Neural crest cell (in vitro differentiated cells): ENCODE measurements at regions not wholly inside any gene's neighbourhood (a gene's known extent, or its start where the extent isn't known, plus 50 kb on each side); places are given as distances from the start of the nearest gene placed in this dataset.

Experiments used
- DNase-seq: peaks from one replicate; pipeline ENCODE4 v3.0.0; 2021; ENCODE audit warnings: low read depth, mixed read lengths, low spot score
- H3K27ac Mint-ChIP-seq: one replicate; pipeline ENCODE4 v1.8.0; 2021; ENCODE audit warnings: mild to moderate bottlenecking, mixed read lengths; ENCODE audit not compliant: unreplicated experiment
- H3K27me3 Mint-ChIP-seq: 2 replicates; pipeline ENCODE4 v1.8.0; 2021; ENCODE audit warnings: low read depth, mild to moderate bottlenecking, mixed read lengths
- H3K36me3 Mint-ChIP-seq: 2 replicates; pipeline ENCODE4 v1.8.0; 2021; ENCODE audit warnings: low read depth, mild to moderate bottlenecking, mixed read lengths
- H3K4me1 Mint-ChIP-seq: 2 replicates; pipeline ENCODE4 v1.8.0; 2021; ENCODE audit warnings: mixed read lengths
- H3K4me3 Mint-ChIP-seq: one replicate; pipeline ENCODE4 v1.8.0; 2021; ENCODE audit warnings: mild to moderate bottlenecking, mixed read lengths
- H3K9me3 Mint-ChIP-seq: 2 replicates; pipeline ENCODE4 v1.8.0; 2021; ENCODE audit warnings: mixed read lengths
- TF ChIP-seq, protein P1 (sequence below): fragments of 200-600 bp; sonication (generic); conservative IDR thresholded peaks from 2 replicates; pipeline ENCODE4 v1.5.0; 2021; ENCODE audit warnings: antibody characterized with exemption, mild to moderate bottlenecking

DNA sequence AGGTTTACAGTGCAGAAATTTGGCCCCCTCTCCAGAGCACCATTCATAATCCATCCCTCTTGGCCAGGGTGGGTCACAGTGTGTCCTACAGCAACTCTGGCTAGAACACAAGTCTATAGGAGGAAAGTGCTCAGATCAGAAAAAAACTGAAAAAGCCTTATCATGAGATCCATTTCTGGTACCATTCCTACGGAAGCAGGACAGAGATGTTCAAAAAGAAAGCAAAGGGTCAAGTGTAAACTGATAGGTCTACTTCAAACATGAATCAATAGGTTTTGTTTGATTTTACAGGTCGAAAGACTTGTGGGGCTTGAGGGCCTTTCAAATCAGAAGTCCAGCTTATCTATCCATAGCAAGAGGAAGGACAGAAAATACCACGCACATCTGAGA, 326.4 kb downstream of the SOX9 start:
- no peak overlapping the region for H3K27ac Mint-ChIP-seq
- peaks cover 5% of the 10 kb centered on the region for H3K4me1 Mint-ChIP-seq
- no peaks in the 10 kb centered on the region for H3K27me3 Mint-ChIP-seq
- DNase-seq: no peak
- no peaks in the 10 kb centered on the region for H3K36me3 Mint-ChIP-seq
- TF ChIP-seq, protein P1, sequence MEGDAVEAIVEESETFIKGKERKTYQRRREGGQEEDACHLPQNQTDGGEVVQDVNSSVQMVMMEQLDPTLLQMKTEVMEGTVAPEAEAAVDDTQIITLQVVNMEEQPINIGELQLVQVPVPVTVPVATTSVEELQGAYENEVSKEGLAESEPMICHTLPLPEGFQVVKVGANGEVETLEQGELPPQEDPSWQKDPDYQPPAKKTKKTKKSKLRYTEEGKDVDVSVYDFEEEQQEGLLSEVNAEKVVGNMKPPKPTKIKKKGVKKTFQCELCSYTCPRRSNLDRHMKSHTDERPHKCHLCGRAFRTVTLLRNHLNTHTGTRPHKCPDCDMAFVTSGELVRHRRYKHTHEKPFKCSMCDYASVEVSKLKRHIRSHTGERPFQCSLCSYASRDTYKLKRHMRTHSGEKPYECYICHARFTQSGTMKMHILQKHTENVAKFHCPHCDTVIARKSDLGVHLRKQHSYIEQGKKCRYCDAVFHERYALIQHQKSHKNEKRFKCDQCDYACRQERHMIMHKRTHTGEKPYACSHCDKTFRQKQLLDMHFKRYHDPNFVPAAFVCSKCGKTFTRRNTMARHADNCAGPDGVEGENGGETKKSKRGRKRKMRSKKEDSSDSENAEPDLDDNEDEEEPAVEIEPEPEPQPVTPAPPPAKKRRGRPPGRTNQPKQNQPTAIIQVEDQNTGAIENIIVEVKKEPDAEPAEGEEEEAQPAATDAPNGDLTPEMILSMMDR: no peak
- no peak overlapping the region for H3K4me3 Mint-ChIP-seq
- peaks cover 3% of the 10 kb centered on the region for H3K9me3 Mint-ChIP-seq

DNA sequence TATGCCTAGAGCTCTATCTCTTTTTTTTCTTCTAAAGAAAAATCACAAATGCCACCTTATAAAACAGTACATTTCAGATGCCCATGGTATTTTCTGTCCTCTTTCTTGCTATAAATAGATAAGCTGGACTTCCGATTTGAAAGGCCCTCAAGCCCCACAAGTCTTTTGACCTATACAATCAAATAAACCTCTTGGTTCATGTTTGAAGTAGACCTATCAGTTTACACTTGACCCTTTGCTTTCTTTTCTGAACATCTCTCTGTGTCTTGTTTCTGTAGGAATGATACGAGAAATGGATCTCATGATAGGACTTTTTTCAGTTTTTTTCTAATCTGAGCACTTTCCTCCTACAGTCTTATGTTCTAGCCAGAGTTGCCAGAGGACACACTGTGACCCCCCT, 327.2 kb downstream of the SOX9 start:
- H3K27me3 Mint-ChIP-seq: no peaks in the 10 kb centered on the region
- peaks cover 5% of the 10 kb centered on the region for H3K4me1 Mint-ChIP-seq
- DNase-seq: no peak
- H3K36me3 Mint-ChIP-seq: no peaks in the 10 kb centered on the region
- H3K4me3 Mint-ChIP-seq: no peak overlapping the region
- TF ChIP-seq, protein P1: no peak
- H3K9me3 Mint-ChIP-seq: peaks cover 3% of the 10 kb centered on the region
- H3K27ac Mint-ChIP-seq: no peak overlapping the region

DNA sequence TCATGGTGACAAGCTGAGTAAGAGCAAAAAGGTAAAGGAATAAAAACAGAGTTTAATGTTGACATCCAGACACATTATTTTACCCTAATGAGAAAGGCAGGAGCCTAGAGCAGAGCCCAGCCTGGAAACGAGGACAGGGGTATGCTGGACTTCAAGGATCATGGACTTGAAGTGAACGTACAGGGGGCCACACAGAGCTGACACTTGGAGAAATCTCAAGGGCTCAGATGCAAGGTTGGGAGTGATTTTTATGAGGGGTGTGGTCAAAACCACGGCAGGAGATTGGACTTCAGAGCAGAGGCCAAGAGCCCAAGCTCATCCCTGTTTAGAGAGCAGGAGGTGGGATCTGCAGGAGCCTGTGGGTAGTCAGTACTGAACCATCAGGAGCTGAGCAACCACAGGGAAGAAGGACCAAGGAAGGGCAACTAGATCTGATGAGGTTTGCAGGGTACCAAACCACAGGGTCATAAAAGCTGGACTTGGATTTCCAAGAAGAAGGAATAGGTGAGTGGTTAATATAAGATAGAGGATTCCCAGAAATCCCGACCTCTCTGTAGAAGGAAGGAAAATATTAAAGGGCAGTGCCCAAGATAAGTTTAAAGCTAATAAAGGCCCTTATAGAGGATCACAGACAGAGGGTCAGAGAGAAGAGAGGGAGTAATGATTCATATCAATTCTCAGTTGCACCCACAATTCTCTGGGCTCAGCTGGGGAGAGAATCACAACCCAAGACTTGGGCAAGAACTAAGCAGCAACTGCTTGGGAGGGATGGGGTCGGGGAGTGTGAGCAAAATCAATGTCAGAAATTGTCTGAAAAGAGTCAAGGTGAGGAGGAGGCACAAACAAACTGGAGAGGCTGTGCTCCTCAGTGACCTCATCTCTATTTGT, 331.7 kb downstream of the SOX9 start:
- TF ChIP-seq, protein P1: no peak
- peaks cover 5% of the 10 kb centered on the region for H3K4me1 Mint-ChIP-seq
- H3K36me3 Mint-ChIP-seq: no peaks in the 10 kb centered on the region
- H3K27ac Mint-ChIP-seq: peak overlapping the region; percentile 79
- H3K27me3 Mint-ChIP-seq: no peaks in the 10 kb centered on the region
- peaks cover 3% of the 10 kb centered on the region for H3K9me3 Mint-ChIP-seq
- H3K4me3 Mint-ChIP-seq: no peak overlapping the region
- DNase-seq: no peak

DNA sequence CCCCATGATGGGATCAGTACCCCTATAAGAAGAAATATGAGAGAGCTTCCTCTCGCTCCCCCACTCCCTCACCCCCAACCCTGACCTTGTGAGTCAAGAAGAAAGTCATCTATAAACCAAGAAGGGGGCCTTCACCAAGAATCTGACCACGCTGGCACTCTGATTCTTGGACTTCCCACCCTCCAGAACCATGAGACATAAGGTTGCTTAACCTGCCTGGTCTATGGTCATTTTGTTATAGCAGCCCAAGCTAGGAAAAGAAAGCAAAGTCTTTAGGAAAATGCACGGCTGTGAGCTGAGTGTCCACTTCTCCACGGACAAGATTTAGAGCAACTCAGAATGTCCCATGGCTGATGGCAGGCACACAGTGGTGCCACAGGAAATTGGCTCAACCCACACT, 333.5 kb downstream of the SOX9 start:
- Mint-ChIP-seq H3K9me3 (peaks cover 2% of the 10 kb centered on the region), H3K4me3 (no peak overlapping the region), H3K27me3 (no peaks in the 10 kb centered on the region), H3K27ac (no peak overlapping the region), H3K4me1 (no peaks in the 10 kb centered on the region), H3K36me3 (no peaks in the 10 kb centered on the region)
- TF ChIP-seq, protein P1: no peak
- DNase-seq: no peak

DNA sequence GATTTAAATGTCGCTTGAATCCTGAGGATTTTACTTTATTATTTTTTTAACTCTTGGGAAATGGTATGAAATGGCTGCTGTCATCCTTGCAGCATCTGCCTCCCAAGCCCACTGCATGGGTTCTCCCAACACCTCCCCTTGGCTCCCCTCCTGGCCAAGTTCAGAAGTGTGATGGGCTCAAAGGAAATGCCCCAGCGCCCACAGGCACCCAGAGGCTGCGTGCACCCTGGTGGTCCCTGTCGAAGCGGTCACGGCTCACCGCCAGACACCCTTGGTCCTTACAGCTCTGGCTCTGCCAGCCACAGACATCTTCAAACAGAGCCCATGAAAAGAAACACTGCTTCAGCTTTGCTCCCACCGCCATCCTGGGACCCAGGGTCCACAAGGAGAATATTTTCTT, 334.7 kb downstream of the SOX9 start:
- Mint-ChIP-seq H3K27ac (no peak overlapping the region), H3K4me3 (no peak overlapping the region), H3K9me3 (no peaks in the 10 kb centered on the region), H3K27me3 (no peaks in the 10 kb centered on the region), H3K36me3 (no peaks in the 10 kb centered on the region), H3K4me1 (no peaks in the 10 kb centered on the region)
- DNase-seq: no peak
- TF ChIP-seq, protein P1: no peak
